ENCODE measurements at regions not wholly inside any gene's neighbourhood (a gene's known extent, or its start where the extent isn't known, plus 50 kb on each side); places are given as distances from the start of the nearest gene placed in this dataset.

DNA sequence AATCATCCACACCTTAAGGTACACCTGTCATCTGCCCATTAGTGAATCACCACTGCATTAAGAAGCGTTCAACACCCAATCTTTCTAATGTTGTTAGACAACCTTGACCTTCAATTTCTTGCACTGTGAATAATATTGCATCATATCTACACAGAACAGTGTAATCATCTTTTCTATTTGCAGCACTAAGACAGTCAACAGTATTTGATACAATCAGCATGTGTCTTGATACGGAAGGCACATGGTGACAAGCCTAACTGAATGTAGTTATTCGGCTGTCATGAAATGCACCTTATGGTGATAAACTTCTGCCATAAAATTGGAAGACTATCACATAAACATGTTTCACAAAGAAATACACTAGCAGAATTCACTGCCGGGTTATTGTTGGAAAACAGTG, 253.9 kb upstream of the THRB start:
- no peaks in the 10 kb centered on the region for H3K4me1 ChIP-seq (ENCODE audit: low read depth, poor library complexity, severe bottlenecking)
- no peak overlapping the region for H3K4me3 ChIP-seq (IDR thresholded peaks at IDR 0.05; ENCODE audit: insufficient read depth, low read depth, low read length)
- H2AFZ ChIP-seq (ENCODE audit: low read depth) = no peak overlapping the region
- TF ChIP-seq, protein P1, sequence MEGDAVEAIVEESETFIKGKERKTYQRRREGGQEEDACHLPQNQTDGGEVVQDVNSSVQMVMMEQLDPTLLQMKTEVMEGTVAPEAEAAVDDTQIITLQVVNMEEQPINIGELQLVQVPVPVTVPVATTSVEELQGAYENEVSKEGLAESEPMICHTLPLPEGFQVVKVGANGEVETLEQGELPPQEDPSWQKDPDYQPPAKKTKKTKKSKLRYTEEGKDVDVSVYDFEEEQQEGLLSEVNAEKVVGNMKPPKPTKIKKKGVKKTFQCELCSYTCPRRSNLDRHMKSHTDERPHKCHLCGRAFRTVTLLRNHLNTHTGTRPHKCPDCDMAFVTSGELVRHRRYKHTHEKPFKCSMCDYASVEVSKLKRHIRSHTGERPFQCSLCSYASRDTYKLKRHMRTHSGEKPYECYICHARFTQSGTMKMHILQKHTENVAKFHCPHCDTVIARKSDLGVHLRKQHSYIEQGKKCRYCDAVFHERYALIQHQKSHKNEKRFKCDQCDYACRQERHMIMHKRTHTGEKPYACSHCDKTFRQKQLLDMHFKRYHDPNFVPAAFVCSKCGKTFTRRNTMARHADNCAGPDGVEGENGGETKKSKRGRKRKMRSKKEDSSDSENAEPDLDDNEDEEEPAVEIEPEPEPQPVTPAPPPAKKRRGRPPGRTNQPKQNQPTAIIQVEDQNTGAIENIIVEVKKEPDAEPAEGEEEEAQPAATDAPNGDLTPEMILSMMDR (conservative IDR thresholded peaks at IDR 0.05; ENCODE audit: low read depth, low read length) = no peak
- no peak overlapping the region for H3K4me2 ChIP-seq
- H3K36me3 ChIP-seq (ENCODE audit: insufficient read depth) = no peaks in the 10 kb centered on the region
- no peaks in the 10 kb centered on the region for H3K27me3 ChIP-seq (ENCODE audit: insufficient read depth, low read depth)
- no peaks in the 10 kb centered on the region for H4K20me1 ChIP-seq (ENCODE audit: insufficient read depth)
- no peaks in the 10 kb centered on the region for H3K79me2 ChIP-seq (ENCODE audit: insufficient read depth, low read depth)
- H3K9ac ChIP-seq = no peak overlapping the region
- H3K27ac ChIP-seq = no peak overlapping the region

- H3K9ac ChIP-seq = no peak overlapping the region
- no peak overlapping the region for H3K4me2 ChIP-seq
- no peaks in the 10 kb centered on the region for H4K20me1 ChIP-seq (ENCODE audit: insufficient read depth)
- H3K36me3 ChIP-seq (ENCODE audit: insufficient read depth) = no peaks in the 10 kb centered on the region
- H3K27me3 ChIP-seq (ENCODE audit: insufficient read depth, low read depth) = no peaks in the 10 kb centered on the region
- TF ChIP-seq, protein P1 (conservative IDR thresholded peaks at IDR 0.05; ENCODE audit: low read depth, low read length) = no peak
- H3K27ac ChIP-seq = no peak overlapping the region
- H3K4me1 ChIP-seq (ENCODE audit: low read depth, poor library complexity, severe bottlenecking) = no peaks in the 10 kb centered on the region
- H3K79me2 ChIP-seq (ENCODE audit: insufficient read depth, low read depth) = no peaks in the 10 kb centered on the region
- H3K4me3 ChIP-seq (IDR thresholded peaks at IDR 0.05; ENCODE audit: insufficient read depth, low read depth, low read length) = no peak overlapping the region
- no peak overlapping the region for H2AFZ ChIP-seq (ENCODE audit: low read depth)
These were observed 256.4 kb upstream of the THRB start for GRCh38 chr3:24751020-24751419.

GRCh38 chr3:24756101-24756888, 261.6 kb upstream of the THRB start:
- Histone ChIP-seq H3K4me3 (IDR thresholded peaks at IDR 0.05; ENCODE audit: insufficient read depth, low read depth, low read length) (no peak overlapping the region), H3K27ac (no peak overlapping the region), H3K4me2 (no peak overlapping the region), H2AFZ (ENCODE audit: low read depth) (no peak overlapping the region), H3K9ac (no peak overlapping the region), H3K4me1 (ENCODE audit: low read depth, poor library complexity, severe bottlenecking) (no peaks in the 10 kb centered on the region), H3K36me3 (ENCODE audit: insufficient read depth) (no peaks in the 10 kb centered on the region), H4K20me1 (ENCODE audit: insufficient read depth) (no peaks in the 10 kb centered on the region), H3K27me3 (ENCODE audit: insufficient read depth, low read depth) (no peaks in the 10 kb centered on the region), H3K79me2 (ENCODE audit: insufficient read depth, low read depth) (no peaks in the 10 kb centered on the region)
- TF ChIP-seq, protein P1 (conservative IDR thresholded peaks at IDR 0.05; ENCODE audit: low read depth, low read length) = no peak

GRCh38 chr3:24763393-24763792, 268.7 kb upstream of the THRB start:
- no peak overlapping the region for H3K4me2 ChIP-seq
- no peak overlapping the region for H3K4me3 ChIP-seq (IDR thresholded peaks at IDR 0.05; ENCODE audit: insufficient read depth, low read depth, low read length)
- H3K36me3 ChIP-seq (ENCODE audit: insufficient read depth) = no peaks in the 10 kb centered on the region
- no peak overlapping the region for H3K27ac ChIP-seq
- H3K4me1 ChIP-seq (ENCODE audit: low read depth, poor library complexity, severe bottlenecking) = no peaks in the 10 kb centered on the region
- H3K27me3 ChIP-seq (ENCODE audit: insufficient read depth, low read depth) = no peaks in the 10 kb centered on the region
- no peaks in the 10 kb centered on the region for H3K79me2 ChIP-seq (ENCODE audit: insufficient read depth, low read depth)
- TF ChIP-seq, protein P1 (conservative IDR thresholded peaks at IDR 0.05; ENCODE audit: low read depth, low read length) = no peak
- no peak overlapping the region for H3K9ac ChIP-seq
- H2AFZ ChIP-seq (ENCODE audit: low read depth) = no peak overlapping the region
- no peaks in the 10 kb centered on the region for H4K20me1 ChIP-seq (ENCODE audit: insufficient read depth)

Measured in KMS-11 (cell line).